H1 (cell line): ENCODE measurements at regions not wholly inside any gene's neighbourhood (a gene's known extent, or its start where the extent isn't known, plus 50 kb on each side); places are given as distances from the start of the nearest gene placed in this dataset.

ENCODE experiments used
- CEBPB ChIP-seq: IDR thresholded peaks from 2 replicates; pipeline ENCODE4 v1.6.1; 2012; ENCODE audit warnings: low read depth, low read length
- CTCF ChIP-seq, 3 experiments: IDR thresholded peaks; 1 replicate in 2 of 3; 2 replicates in 1 of 3; pipeline versions ENCODE4 v1.5.1 to v1.6.1; 2011; ENCODE audit warnings: low read length in 3 of 3, mild to moderate bottlenecking in 3 of 3, inconsistent platforms in 2 of 3, low read depth in 1 of 3, moderate library complexity in 1 of 3; ENCODE audit not compliant: insufficient read depth in 1 of 3; ENCODE audit errors: control extremely low read depth in 1 of 3
- EP300 ChIP-seq, 2 experiments: IDR thresholded peaks; 1 replicate in 1 of 2; 2 replicates in 1 of 2; pipeline ENCODE4 v1.6.1; 2011 to 2012; ENCODE audit warnings: low read depth in 2 of 2, low read length in 2 of 2, mild to moderate bottlenecking in 2 of 2, borderline replicate concordance in 1 of 2, inconsistent platforms in 1 of 2, moderate library complexity in 1 of 2
- EZH2 ChIP-seq: fragments of 200-600 bp; sonication (generic); IDR thresholded peaks from 2 replicates; pipeline ENCODE4 v1.7.1; 2012; ENCODE audit warnings: low read depth, mild to moderate bottlenecking, moderate library complexity, low read length, inconsistent platforms; ENCODE audit not compliant: severe bottlenecking
- GABPA ChIP-seq: IDR thresholded peaks from 2 replicates; pipeline ENCODE4 v1.6.1; 2011; ENCODE audit warnings: mild to moderate bottlenecking, low read length, moderate library complexity, borderline replicate concordance; ENCODE audit not compliant: insufficient read depth
- JUN ChIP-seq: IDR thresholded peaks from 2 replicates; pipeline ENCODE4 v1.6.1; 2011; ENCODE audit warnings: low read depth, mild to moderate bottlenecking, improper control_type of control experiment, low read length
- MAFK ChIP-seq: IDR thresholded peaks from 2 replicates; pipeline ENCODE4 v1.6.1; 2012; ENCODE audit warnings: low read depth, mild to moderate bottlenecking, improper control_type of control experiment, low read length
- MAX ChIP-seq: IDR thresholded peaks from 2 replicates; pipeline ENCODE4 v1.6.1; 2012; ENCODE audit warnings: inconsistent platforms
- NANOG ChIP-seq: IDR thresholded peaks from 2 replicates; pipeline ENCODE4 v1.6.1; 2011; ENCODE audit warnings: low read length, low read depth, mild to moderate bottlenecking, inconsistent platforms; ENCODE audit not compliant: insufficient read depth, poor library complexity, severe bottlenecking
- POLR2A ChIP-seq, 2 experiments: IDR thresholded peaks; 1 replicate in 1 of 2; 2 replicates in 1 of 2; pipeline ENCODE4 v1.6.1; 2011; ENCODE audit warnings: low read depth in 2 of 2, low read length in 2 of 2, mild to moderate bottlenecking in 2 of 2; ENCODE audit errors: control extremely low read depth in 1 of 2
- POLR2AphosphoS5 ChIP-seq: IDR thresholded peaks from 2 replicates; pipeline ENCODE4 v1.6.1; 2011; ENCODE audit warnings: low read depth, low read length
- TAF1 ChIP-seq: IDR thresholded peaks from 2 replicates; pipeline ENCODE4 v1.6.1; 2011; ENCODE audit warnings: mild to moderate bottlenecking, low read depth, low read length
- TEAD4 ChIP-seq: IDR thresholded peaks from 2 replicates; pipeline ENCODE4 v1.6.1; 2012; ENCODE audit warnings: low read depth, low read length, inconsistent platforms, mixed read lengths
- USF2 ChIP-seq: IDR thresholded peaks from 2 replicates; pipeline ENCODE4 v1.6.1; 2011; ENCODE audit warnings: low read length, improper control_type of control experiment

- TF ChIP-seq JUN (no peak), POLR2AphosphoS5 (no peak), TEAD4 (no peak), POLR2A (IDR thresholded peaks at IDR 0.05; ENCODE audit: control extremely low read depth in 1 of 2, low read depth in 2 of 2, low read length in 2 of 2) (no peak), CEBPB (no peak), MAFK (no peak), CTCF (IDR thresholded peaks at IDR 0.05; ENCODE audit: control extremely low read depth in 1 of 3, insufficient read depth in 1 of 3, low read depth in 1 of 3, low read length in 3 of 3) (no peak), EZH2 (no peak), MAX (no peak), GABPA (no peak), NANOG (no peak), TAF1 (no peak), USF2 (no peak), EP300 (IDR thresholded peaks at IDR 0.05; ENCODE audit: borderline replicate concordance in 1 of 2, low read depth in 2 of 2, low read length in 2 of 2) (no peak)
Measured at GRCh38 chr16:55091871-55092230, 161.2 kb downstream of the IRX5 start.
